ENCODE measurements at regions not wholly inside any gene's neighbourhood (a gene's known extent, or its start where the extent isn't known, plus 50 kb on each side); places are given as distances from the start of the nearest gene placed in this dataset.
"Not testable (repeated sequence)": the region's sequence is repeated elsewhere in the genome, so short reads cannot be mapped to it uniquely, and the experiment has no call there.

DNA sequence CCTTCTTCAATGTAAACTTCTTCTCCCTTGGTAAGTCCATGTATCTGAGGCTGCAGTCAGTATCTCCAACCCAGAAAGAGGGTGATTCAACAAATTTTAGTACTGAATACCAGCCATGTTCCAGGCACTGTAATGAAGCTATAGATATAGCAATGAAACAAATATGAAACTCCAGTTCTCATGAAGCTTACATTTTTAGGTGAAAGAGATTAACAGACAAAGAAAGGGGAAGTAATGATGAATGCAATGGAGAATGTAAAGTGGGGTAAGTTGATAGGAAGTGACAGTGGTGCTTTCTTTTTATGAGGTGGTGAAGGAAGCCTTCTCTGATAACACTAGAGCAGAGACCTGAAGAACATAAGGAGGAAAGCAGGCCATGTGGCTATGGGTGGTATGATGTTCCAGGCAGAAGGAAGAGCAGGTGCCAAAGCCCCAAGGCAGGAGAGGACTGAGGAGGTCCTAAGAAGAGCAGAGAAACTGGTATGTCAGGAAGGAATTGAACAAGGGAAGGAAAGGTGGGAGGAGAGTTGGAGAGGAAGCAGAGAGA is 143.6 kb downstream of the TFAP2B start:
- peak; percentile 63 to 64 for DNase-seq

DNA sequence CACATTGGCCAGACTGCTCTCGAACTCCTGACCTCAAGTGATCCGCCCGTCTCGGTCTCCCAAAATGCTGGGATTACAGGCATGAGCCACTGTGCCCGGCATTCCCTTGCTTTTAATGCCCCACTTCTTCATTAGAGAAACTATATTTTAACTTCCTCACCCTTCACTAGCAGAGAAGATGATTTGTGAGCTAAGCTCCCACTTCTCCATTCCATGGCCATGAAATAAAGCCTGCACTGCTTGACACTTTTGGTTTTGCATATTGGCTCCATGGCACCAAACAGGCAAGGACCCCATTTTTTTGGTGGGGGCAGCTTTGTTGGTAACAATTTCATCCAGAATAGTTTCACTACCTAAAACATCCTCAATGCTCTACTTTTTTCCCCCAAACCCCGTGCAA is 145.3 kb downstream of the TFAP2B start:
- no peak for DNase-seq

DNA sequence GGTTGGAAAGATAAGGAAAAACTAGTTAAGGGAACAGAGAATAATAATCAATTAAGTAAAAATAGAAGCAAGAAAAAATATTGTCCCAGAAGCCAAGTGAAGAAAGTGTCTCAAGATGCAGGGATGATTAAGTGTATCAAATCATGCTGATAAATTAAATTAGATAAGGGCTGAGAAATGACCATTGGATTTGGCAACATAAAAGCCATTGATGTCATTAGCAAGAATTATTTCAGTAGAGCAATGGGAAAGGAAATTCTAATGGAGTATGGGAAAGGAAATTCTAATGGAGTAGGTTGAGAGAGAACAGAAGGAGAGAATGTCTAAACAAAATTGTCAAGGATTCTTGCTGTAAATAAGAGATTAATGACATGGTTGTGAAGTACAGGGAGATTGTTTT is 146.8 kb downstream of the TFAP2B start:
- DNase-seq = no peak

DNA sequence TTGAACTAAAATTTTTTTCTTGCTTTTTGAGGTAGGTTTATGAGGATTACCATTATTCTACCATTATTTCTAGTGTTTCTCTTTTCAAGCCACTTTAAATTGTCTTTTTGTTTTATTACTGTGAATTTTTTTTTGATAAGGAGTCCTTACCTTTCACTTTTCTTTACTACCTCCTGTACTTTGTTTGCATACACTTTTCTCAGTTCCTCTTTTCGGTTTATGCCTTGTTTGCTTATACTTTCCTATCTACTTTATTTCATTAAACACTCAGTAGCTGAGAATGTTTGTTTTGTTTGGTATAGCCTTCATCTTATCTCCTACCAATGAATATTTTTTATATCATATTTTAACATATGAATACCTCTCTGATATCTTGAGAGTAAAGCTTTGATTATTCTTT is 147.9 kb downstream of the TFAP2B start:
- no peak for DNase-seq

DNA sequence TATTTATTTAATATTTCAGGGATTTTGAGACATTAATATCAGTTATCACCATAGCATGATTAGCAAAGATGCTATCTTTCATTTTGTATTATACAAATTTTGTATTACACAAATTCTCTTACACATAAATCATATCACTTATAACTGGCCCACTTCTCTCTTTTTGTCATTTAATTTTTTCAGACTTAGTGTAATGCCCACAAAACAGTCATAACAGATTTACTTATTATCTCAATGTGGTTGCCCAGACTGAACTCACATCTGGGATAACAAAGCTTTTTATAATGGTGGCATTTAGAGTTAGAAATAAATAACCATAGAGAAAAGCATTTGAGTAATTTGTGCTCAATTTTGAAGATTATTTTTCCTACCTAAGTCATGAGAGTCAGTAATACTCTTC is 148.3 kb downstream of the TFAP2B start:
- no peak for DNase-seq

DNA sequence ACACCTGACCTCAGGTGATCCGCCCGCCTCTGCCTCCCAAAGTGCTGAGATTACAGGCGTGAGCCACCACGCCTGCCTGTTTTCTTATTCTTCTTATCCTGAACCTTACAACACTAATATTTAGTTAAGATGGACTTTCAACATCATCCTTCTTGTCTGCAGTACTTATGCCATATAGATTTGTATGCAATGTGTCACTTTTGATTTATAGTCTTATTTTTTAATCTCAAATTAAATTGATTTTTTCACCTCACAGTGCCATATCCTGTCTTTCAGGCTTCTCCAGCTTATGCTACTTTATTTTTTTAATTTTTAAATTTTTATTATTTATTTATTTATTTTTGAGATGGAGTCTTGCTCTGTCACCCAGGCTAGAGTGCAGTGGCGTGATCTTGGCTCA is 149.6 kb downstream of the TFAP2B start:
- not testable (repeated sequence) for DNase-seq

DNA sequence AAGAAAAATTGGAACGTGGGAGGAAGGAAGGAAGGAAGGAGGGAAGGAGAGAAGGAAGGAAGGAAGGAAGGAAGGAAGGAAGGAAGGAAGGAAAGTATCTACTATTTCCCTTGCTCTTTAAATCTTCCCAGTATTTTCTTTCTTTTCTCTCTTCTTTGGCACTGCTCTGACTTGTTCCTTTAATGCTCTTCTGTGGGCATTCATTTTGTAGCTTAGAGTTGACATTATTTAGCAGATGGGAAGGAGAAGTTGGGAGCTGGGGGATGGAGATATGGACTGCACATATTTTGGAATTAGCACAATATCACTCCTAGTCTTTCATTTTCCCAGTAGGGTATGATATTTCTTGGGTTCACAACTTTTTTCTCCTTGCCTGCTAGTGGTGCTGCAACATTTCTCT is 152.2 kb downstream of the TFAP2B start:
- no peak for DNase-seq

DNA sequence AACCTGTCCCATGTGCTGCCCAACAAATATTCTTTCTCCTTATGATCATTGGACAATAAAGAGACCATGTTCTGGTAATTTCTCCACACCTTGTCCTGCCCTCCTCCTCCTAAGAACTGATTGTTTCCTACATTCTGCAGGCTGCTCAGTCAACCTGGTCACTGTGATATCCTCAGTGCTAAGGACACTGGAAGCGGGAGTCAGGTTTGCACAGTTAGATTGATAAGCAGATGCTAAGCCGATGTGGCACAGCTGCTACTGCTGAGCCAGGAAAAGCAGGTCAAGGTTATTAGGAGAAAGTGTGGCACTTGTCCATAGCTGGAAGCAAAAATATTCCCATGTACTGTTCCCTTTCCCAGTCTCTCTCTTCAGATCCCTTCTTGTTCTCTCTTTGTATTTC is 154.8 kb downstream of the TFAP2B start:
- no peak for DNase-seq

DNA sequence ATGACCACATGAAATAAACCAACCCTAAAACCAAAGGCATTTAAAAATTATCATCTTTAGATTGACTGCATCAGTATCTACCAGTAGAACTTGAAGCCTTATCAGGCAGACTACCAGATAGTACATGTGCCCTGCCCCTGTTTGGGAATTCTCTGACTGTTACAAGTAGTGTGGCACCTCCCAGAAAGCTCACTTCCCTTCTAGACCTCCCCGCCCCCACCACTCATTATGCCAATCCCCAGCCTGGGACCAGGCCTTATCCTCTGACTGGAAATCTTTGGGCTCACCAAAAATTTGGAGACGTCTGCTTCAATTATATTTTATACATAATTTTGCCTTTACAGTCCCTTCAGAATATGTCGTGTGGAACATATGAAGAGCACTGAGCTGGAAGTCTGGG is 155.6 kb downstream of the TFAP2B start:
- no peak for DNase-seq

DNA sequence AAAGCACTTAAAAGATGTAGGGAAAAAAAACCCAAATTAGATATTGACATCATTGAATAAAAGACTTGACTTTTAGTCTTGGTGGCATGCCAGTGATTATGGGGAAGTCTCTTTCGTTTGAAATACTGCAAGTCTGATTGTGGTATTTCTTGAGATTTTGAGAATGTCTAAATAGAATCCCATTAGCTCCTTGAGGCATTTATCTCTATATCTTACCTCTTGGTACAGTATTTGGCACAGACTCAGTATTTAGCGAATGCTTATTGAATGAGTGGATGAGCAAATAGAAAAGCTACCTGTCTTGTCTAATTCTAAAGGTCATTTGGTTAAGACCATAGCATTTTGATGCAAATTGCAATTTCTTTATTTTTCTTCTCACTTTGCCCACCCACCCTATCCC is 156.5 kb downstream of the TFAP2B start:
- no peak for DNase-seq

DNA sequence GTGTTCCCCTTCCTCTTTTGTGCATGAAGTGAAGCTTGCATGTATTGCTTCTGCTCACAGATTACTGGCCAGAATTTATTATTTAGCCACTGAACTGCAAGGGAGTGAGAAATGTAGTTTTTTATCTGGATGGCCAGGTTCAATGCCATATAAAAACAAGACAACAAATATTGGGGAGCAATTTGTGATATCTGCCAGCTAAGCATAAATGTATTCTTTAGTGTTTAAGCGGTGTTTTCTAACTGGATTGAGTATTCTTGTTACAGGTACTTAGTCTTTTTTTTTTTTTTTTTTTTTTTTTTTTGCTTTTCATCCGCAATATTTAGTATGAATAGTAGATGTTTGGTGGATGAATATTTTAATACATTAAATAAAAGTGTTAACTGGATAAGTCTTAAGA is 158.2 kb downstream of the TFAP2B start:
- DNase-seq = no peak

DNA sequence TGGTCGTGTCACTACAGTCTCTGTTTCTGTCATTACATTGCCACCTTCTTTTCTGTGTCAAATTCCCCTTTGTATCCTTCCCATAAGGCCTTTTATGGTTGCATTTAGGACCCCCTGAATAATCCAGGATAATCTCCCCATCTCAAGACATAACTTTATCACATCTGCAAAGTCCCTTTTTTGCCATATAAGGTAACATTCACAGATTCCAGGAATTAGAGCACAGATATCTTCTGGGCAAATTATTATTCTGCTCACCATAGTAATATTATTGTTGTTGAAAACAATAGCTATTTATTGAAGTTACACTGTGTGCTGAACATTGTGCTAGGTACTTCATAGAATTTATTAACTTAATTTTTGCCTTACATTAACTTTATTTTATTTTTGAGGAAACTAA is 159.1 kb downstream of the TFAP2B start:
- no peak for DNase-seq

DNA sequence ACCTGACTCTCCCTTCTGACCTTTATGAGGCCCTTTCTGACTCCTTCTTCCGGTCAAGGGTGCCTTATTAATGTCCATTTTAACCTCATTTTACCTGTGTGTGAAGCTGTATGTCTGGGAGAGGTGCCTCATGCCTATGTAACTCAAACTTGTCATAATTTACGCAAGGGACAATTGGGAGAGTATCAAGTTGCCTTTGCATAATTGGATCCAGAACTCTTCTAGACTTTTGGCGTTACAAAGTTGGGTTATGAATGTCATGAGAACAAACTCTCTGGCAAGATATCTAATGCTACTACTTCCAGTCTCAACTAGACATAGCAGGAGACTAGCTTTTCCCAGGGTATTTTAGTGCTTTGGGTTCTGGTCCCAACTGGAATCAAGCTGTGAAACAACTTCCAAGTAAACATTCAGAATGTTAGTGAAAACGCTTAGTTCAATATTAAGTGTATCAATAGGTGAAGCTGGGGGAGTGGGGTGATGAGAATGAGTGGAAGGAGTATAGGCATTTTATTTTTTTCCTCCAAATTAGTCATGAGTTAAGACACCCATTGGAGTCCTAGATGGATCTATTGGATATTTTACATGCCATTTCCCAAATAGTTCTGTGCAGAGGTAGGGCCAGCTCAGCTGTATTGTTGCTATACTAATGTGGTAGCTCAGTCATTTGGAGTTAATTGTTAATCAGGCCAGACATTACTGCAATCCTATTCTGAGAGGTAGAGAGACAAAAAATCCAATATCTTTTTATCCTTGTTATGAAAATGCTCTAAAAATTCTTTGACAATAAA is 159.9 kb downstream of the TFAP2B start:
- DNase-seq = no peak

DNA sequence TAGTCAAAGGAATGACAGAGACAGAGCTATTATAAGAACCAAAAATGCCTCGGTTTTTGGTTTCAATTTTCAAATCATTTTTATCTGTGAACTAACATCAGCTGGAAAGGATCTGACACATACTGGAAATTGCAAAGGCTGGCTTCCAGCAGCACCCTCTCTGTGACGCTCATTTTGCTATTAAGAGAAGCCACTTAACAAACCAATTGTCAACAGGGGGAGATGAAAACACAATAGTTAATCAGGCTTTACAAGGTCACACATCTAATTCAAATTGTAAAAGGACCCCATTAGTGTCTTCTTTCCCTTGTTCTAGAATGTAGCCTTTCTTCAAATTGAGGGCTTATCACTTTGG is 160.5 kb downstream of the TFAP2B start:
- DNase-seq = no peak

DNA sequence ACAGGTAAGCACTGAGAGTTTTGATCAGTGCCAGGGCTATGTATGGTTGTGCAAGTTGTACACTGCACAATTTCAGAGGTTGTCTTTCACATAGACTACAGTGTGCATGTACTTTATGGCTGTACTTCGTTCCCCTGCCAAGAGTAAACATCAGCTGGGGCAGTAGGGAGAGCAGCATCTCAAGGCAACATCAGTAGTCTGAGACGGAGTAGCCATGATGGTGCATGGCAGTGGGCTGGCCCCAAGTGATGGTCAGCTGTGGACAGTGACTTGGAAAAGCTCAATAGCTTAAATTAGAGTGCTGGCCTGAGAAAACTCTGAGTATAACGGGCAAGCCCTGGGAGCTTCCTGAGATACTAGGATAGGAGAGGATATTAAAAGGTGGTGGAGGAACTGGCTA is 165.5 kb downstream of the TFAP2B start:
- DNase-seq = no peak

DNA sequence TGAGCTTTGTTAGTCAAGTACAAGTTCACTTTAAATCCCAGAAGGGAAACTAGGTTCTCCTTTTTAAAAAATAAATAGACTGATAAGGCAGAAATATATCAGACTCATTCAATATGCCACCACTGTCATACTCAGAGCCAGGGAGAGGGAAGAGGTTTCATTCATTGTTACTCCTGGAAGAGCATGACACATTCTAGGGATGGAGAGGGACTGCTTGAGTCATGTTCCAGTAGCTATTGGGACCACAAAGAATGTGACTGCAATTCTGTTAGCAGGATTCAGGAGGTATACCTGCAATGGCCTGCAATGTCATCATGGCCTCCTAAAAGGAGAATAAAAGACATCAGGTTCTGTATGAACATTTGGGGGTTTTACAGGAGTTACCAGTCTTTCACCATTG is 167.6 kb downstream of the TFAP2B start:
- no peak for DNase-seq

DNA sequence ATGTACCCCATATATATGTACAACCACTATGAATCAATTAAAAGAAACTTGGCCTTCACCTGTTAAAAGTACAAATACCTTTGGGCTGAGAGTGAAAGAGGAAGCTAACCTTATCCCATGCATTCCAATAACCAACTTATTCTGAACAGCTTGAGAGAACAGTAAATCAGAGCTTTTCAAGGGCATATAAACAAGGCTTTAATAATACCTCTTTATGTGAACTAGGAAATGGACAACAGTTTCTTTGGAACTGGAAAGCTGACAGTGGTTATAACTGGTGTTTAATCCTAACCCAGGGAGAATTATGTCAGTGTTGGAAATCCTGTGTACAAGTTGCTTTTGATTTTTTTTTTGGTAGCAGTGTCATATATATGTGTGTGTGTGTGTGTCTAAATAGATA is 170.5 kb downstream of the TFAP2B start:
- DNase-seq = no peak

DNA sequence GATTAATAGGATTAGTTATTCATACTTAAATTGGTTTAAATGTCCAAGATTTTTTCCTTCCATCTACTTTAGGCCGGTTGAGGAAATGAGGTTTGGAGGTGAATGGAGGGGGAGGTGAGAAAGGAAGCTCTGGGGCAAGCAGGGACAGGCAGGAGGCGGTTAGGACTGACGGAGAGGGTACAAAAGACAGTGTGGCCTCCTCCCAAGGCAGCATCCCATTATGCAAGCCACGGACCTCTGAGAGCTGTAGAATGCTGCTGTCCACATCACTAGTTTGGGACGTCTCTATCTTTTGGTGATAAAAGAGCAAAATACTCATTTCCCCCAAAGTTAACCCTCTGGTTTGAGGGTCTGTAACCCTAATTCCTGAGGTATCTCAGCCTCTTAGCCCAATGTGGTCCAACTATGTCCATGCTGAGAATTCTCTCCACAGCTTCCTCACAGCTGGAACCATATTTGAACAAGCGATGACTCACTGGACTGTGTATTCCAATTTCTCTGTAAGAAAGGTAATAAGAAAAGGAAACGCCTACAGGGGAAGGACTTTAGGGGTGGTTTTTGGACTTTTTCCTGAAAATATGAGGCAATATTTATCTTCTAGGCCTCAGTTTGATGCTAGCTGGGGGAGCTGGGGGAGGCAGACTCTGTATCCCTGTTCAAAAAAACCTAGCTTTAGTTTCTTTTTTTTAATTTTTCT is 172.2 kb downstream of the TFAP2B start:
- no peak for DNase-seq

DNA sequence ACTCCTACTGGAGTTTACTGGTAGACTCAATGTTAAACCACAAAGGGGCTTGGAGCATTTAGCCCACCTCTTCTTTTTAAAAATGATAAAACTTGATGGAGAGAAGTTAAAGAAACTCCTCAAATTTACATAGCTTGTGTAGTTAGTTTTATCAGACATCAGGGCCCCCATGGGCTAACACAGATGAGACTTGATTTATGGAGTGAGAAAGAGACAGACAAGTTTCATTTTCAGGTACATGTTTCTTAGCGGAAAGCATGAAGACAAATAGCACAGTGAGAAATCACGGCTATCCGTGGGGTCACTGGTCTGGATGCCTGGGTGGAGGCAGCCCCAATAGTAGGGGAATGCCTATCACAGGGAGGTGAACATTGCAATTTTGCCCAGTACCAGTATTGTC is 173.6 kb downstream of the TFAP2B start:
- no peak for DNase-seq

DNA sequence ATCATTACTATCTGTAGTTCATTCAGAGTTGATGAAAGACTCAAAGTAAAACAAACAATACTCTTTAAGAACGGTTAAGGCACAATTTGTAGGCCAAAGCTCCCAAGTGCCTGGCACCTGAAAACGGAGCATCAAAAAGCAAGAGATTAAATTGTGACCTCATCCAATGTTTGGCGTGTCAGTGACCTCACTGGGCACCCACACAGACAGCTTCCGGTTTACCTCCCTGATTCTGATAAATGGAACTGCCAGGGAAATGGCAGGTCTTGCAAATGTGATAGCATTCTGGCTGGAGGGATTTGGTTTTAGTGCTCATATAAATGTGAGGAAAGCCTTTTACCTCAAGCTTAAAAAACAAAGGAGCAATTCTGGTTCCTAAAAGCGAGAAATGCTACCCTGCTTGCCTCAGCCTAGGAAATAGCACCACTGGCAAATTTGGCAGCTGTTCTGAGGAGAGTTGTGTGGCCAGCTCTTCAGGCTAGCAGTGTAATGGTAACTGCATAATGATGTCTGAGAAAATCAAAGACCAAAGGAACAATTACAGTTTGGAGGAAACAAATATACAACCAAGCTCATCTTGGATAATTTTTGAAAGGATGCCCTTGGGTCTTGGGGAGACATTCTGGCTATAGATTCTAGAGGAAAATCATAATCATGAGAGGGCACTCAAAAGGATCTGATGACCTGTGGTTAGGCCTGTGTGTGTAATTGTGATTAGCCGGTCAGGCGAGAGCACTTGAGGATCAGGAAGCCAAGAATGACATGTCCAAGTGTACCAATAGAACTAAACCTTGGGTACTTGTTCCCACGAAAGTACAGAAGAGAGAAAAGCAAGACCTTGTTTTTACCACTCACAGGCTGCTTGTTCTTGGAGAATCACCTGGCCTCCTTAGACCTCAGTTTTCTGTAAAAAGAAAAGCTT is 174.3 kb downstream of the TFAP2B start:
- DNase-seq = no peak

DNA sequence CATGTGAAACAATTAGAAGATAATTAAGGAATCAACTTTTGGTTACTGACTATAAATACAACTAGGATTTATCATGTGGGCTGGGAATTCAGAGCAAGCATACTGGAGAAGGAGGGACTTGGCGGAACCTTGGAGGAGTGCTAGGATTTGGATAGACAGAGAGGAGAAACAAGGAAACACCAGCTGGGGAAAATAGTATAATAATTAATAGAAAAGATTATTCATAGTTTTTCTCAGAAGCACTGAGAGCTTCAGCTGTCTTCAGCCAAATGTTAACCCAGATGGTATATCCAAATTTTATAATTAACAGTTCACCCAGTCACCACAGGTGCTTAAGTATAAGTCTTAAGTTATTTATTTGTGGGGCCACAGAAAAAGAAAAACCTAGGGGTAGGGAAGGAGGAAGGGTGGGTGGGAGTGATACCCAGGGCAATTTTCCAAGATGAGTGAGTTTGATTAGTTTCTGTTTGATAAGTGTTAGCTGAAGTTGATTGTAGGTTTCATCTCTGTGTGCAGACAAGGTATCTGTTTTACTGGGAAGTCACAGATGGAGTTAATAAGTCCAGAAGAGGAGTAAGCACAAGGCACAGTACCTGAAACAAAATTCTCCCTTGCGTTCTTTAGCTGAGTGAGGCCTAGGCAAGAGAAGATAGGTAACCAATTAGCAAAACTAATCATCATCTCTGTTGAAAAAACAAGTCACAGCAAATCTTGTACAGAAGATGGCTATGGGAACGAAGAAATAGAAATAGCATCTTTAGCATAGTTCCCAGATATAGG is 175.5 kb downstream of the TFAP2B start:
- DNase-seq = no peak

DNA sequence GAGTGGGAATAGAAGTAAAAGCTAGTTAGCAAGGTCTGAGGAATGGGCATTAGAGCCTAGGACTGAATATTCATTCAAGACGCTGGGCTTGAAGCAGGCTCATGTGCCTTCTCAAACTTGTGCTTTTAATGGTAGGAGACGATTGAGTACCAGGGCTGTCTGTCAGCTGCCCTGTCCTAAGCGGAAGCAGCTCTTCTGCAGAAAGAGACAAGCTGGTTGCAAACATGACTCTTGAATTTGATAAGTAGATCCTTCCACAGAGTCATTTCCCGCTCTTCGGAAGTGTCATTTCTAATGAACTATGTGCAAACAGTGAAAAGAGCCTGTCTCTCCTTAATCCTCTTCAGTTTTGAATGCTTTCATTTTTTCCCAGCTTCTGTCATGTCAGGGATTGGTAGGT is 176.4 kb downstream of the TFAP2B start:
- no peak for DNase-seq

DNA sequence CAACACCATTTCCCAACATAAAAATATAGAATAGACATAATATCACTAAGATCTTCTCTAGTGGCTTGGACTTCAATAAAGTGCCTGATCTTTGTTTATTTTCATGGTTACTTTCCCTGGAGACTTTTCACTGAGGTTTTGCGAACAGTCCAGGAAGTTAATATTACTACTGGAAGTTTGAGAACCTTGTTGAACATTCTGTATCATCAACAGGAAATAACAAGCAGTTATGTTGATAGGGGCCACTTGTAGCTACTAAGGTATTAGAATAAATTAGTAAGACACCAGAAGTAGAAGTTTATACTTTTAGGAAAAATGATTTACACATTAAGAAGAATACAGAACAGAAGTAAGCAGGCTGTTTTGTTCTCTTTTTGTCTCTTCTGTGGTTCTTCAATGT is 180.2 kb downstream of the TFAP2B start:
- DNase-seq = no peak
